Loucy (cell line): ENCODE measurements at regions not wholly inside any gene's neighbourhood (a gene's known extent, or its start where the extent isn't known, plus 50 kb on each side); places are given as distances from the start of the nearest gene placed in this dataset.

ENCODE experiments used
- H2AFZ ChIP-seq: fragments of 200-600 bp; sonication (generic); 2 replicates; pipeline ENCODE4 v1.6.0; 2016; ENCODE audit warnings: antibody characterized with exemption, mild to moderate bottlenecking, low read length, moderate library complexity
- H3F3A ChIP-seq: fragments of 200-600 bp; 2 replicates; pipeline ENCODE4 v1.6.0; 2016; ENCODE audit warnings: antibody characterized with exemption, low read depth, mild to moderate bottlenecking
- H3K27me3 ChIP-seq: fragments of 200-600 bp; sonication (generic); 2 replicates; pipeline ENCODE4 v1.6.1; 2014; ENCODE audit warnings: low read length, mild to moderate bottlenecking; ENCODE audit not compliant: insufficient read depth, poor library complexity, severe bottlenecking
- H3K36me3 ChIP-seq: fragments of 200-600 bp; sonication (generic); 2 replicates; pipeline ENCODE4 v1.6.1; 2016; ENCODE audit warnings: low read length; ENCODE audit not compliant: insufficient read depth
- H3K4me1 ChIP-seq: fragments of 200-600 bp; sonication (generic); 2 replicates; pipeline ENCODE4 v1.5.1; 2014; ENCODE audit warnings: low read length, mild to moderate bottlenecking; ENCODE audit not compliant: insufficient read depth, poor library complexity, severe bottlenecking
- H3K4me2 ChIP-seq: fragments of 200-600 bp; sonication (generic); 2 replicates; pipeline ENCODE4 v1.6.0; 2014; ENCODE audit warnings: antibody characterized with exemption, low read length, low read depth, mild to moderate bottlenecking; ENCODE audit not compliant: poor library complexity, severe bottlenecking
- H3K4me3 ChIP-seq: fragments of 200-600 bp; sonication (generic); 2 replicates; pipeline ENCODE4 v1.5.1; 2014; ENCODE audit warnings: low read length, mild to moderate bottlenecking, mixed read lengths; ENCODE audit not compliant: poor library complexity, severe bottlenecking
- H3K79me2 ChIP-seq: fragments of 200-600 bp; sonication (generic); 2 replicates; pipeline ENCODE4 v1.6.1; 2014; ENCODE audit warnings: low read length; ENCODE audit not compliant: insufficient read depth
- H3K9ac ChIP-seq: fragments of 200-600 bp; sonication (generic); 2 replicates; pipeline ENCODE4 v1.6.0; 2014; ENCODE audit warnings: mild to moderate bottlenecking, low read depth, low read length, moderate library complexity; ENCODE audit not compliant: poor library complexity, severe bottlenecking
- H3K9me2 ChIP-seq: fragments of 200-600 bp; sonication (generic); replicated peaks from 2 replicates; pipeline ENCODE4 v1.6.1; 2016; ENCODE audit warnings: low read depth, low read length, mixed read lengths
- H3K9me3 ChIP-seq: fragments of 200-600 bp; sonication (generic); 2 replicates; pipeline ENCODE4 v1.6.1; 2014; ENCODE audit warnings: mild to moderate bottlenecking, antibody characterized with exemption, low read length, low read depth; ENCODE audit not compliant: insufficient read depth
- H4K20me1 ChIP-seq: fragments of 200-600 bp; sonication (generic); 2 replicates; pipeline ENCODE4 v1.6.0; 2014; ENCODE audit warnings: antibody characterized with exemption, low read length, mild to moderate bottlenecking; ENCODE audit not compliant: insufficient read depth, poor library complexity, severe bottlenecking
- CTCF ChIP-seq: fragments of 200-600 bp; sonication (generic); conservative IDR thresholded peaks from 2 replicates; pipeline ENCODE4 v1.5.1; 2014; ENCODE audit warnings: mild to moderate bottlenecking, antibody characterized with exemption, low read length
- EZH2phosphoT487 ChIP-seq: fragments of 200-600 bp; IDR thresholded peaks from 2 replicates; pipeline ENCODE4 v1.6.1; 2018; ENCODE audit warnings: antibody characterized with exemption, mild to moderate bottlenecking, moderate library complexity, borderline replicate concordance

GRCh38 chr5:57690724-57691123 is 208.1 kb upstream of the ACTBL2 start:
- no peaks in the 10 kb centered on the region for H4K20me1 ChIP-seq
- H3K4me1 ChIP-seq = peaks cover 6% of the 10 kb centered on the region
- no peaks in the 10 kb centered on the region for H3K9me2 ChIP-seq
- H3K27me3 ChIP-seq = no peaks in the 10 kb centered on the region
- H3K4me3 ChIP-seq = no peak overlapping the region
- peak overlapping the region; percentile 39; the same call in 1 of the 2 replicates for H2AFZ ChIP-seq
- H3K79me2 ChIP-seq = no peaks in the 10 kb centered on the region
- H3K4me2 ChIP-seq = no peak overlapping the region
- no peaks in the 10 kb centered on the region for H3K9me3 ChIP-seq
- no peaks in the 10 kb centered on the region for H3F3A ChIP-seq
- no peaks in the 10 kb centered on the region for H3K36me3 ChIP-seq
- TF ChIP-seq EZH2phosphoT487 (no peak), CTCF (no peak)
- H3K9ac ChIP-seq = no peak overlapping the region

GRCh38 chr5:57687596-57687995 is 205.0 kb upstream of the ACTBL2 start:
- H4K20me1 ChIP-seq = no peaks in the 10 kb centered on the region
- H3K36me3 ChIP-seq = no peaks in the 10 kb centered on the region
- no peak for TF ChIP-seq CTCF
- TF ChIP-seq EZH2phosphoT487 = no peak
- H3K27me3 ChIP-seq = no peaks in the 10 kb centered on the region
- H3K4me1 ChIP-seq = peaks cover 6% of the 10 kb centered on the region
- no peak overlapping the region for H3K9ac ChIP-seq
- no peaks in the 10 kb centered on the region for H3K9me2 ChIP-seq
- H3F3A ChIP-seq = no peaks in the 10 kb centered on the region
- H3K4me3 ChIP-seq = no peak overlapping the region
- no peaks in the 10 kb centered on the region for H3K79me2 ChIP-seq
- no peaks in the 10 kb centered on the region for H3K9me3 ChIP-seq
- no peak overlapping the region for H3K4me2 ChIP-seq
- H2AFZ ChIP-seq = no peak overlapping the region

DNA sequence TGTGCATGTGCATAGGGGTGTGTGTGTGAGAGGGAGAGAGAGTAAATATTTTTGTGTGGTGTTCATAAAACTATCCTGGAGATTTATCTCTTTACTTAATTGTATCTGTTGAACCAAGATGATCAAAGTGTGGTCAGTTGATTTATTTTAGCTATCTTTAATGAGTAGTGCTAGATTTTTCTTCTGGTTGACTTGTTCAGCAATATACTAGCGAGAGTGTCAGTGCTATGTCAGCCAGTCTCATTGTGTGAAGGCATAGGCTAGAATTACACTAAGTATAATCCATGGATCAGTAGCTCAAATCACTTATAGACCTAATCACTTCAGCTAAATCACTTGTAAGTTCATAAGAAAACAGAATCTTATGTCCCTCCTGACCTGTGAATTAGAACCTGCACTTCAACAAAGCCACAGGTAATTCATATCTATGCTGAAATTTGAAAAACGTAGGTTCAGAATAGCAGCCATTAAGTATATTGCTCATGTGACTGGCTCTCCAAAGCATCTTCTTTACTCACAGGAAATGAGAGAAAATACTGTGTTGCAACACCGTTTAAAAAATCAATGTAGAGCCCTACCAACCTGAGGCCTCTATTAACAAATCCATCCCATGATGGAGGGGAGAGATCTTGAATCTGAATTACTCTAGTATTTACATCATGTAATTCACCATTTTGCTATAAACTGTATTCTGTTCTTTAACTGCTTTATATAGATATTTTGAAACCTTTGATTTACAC is 203.1 kb upstream of the ACTBL2 start:
- H4K20me1 ChIP-seq = no peaks in the 10 kb centered on the region
- H3K9me3 ChIP-seq = no peaks in the 10 kb centered on the region
- no peaks in the 10 kb centered on the region for H3F3A ChIP-seq
- no peak overlapping the region for H3K4me3 ChIP-seq
- TF ChIP-seq EZH2phosphoT487 (no peak), CTCF (no peak)
- peaks cover 6% of the 10 kb centered on the region for H3K4me1 ChIP-seq
- no peaks in the 10 kb centered on the region for H3K9me2 ChIP-seq
- no peak overlapping the region for H3K9ac ChIP-seq
- no peaks in the 10 kb centered on the region for H3K36me3 ChIP-seq
- no peak overlapping the region for H3K4me2 ChIP-seq
- no peaks in the 10 kb centered on the region for H3K79me2 ChIP-seq
- no peak overlapping the region for H2AFZ ChIP-seq
- no peaks in the 10 kb centered on the region for H3K27me3 ChIP-seq
